NCI-H2081 treated with DMSO at 0.1 percent for 48 hours (cell line): ENCODE measurements at regions not wholly inside any gene's neighbourhood (a gene's known extent, or its start where the extent isn't known, plus 50 kb on each side); places are given as distances from the start of the nearest gene placed in this dataset.

Source experiments
- DNase-seq: peaks from one replicate; lab custom pipeline; 2025; lab: John Stamatoyannopoulos, UW

DNA sequence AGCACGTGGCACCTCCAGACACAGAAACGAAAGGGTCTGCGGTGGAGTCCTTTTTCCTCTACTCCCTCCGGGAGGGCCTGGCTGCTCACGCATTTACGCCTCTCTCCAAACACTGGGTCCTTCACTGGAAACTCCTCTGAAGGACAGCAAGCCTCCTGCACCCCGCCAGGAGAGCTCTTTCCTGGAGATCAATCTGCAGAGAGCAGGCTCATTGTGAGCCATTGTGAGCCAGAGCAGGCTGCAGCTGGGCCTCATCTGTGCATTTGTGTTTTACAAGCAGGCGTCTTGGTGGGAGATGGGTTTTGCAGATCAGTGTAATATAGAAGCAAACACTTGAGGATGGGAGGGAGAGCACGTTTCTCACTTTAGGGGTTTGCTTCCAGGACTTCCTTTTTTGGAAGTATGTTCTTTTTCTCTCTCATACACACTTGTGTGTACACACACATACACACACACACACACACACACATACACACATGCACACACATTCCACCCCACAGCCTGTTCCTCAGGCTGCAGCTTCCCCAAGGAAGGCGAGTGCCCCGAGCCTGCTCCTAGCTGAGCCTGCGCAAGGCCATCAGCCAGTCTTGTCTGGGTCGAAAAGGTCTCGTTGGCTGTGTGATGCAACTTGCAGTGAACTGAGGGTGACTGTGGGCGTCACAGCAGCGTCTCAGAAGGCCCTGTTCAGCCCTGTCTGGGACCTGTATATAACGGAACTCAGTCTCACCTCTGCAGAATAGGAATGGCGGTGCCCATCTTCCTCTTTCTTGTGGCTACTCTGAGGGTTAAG, 163.5 kb downstream of the GLI2 start:
- DNase-seq, result no peak

DNA sequence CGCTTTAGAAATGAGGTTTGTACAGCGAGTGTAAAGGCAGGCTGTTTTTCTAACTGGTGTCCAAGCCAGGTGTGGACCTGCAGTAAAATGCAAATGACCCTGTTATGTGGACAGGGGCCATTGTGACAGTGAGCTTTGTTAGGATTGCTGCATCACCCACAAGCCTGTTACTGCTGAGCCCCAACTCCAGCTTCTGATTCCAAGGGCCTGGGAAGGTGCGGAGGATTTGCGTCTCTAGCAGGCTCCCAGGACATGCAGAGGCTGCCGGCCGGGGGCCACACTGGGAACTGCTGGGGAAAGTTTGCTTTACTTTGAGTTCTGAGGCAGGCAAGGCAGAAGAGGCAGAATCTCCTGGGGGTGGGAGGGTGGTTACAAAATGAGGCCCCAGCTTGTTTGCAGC, 164.1 kb downstream of the GLI2 start:
- DNase-seq, result no peak

DNA sequence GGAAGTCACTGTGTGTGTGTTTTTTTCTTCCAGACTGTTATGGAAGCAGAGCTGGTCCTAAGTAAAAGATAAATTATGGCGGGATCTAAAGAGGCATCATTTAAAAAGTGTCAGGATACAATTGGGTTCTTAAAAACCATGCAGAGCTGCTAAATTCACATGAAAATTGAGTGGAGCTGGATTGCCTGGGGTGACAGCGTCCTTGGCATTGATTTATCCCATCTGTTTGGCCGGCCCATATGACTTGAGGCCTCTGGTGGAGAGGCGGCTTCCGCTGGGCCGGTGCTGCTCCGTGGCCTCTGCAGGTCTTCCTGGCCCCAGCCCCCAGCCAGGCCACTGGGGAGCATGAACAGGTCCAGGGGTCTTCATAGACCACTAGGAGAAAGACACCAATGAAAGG, 165.5 kb downstream of the GLI2 start:
- DNase-seq, result no peak

DNA sequence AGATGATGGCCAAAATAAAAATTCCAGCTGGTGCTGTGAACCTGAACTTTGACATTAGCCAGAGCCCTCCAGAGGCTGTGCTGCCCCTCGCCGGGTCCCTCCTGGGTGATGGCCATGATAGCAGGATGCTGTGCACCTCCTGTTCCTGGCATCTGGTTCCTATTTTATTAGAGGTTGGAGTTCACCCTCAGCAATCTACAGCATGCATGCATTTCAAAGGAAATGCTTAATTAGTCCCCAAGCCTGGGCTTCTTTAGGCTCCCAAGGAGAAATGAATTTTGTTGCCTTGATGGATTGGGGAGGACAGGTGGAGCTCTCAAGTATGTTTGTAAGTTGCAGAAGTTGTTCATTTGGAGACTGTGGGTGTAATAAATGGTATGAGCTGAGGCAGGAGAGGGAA, 166.9 kb downstream of the GLI2 start:
- DNase-seq, result no peak

DNA sequence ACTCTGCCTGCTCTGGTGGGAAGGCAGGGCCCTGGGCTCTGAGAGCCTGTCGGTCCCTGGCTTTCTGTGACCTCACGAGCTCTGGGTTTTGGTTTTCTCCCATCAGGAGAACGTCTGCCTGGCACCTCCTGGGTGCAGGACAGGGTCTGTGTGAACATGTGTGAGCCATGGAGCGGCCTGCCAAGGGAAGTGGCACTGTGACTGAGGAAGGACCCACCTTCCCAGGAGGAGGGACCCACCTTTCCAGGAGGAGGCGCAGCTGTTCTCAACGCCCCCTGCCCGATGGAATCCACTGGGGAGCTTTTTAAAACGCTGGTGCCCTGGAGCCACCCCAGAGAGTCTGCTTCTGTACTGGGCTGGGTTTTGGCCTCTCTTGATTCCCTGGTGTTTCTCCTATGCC, 168.7 kb downstream of the GLI2 start:
- DNase-seq, result no peak

DNA sequence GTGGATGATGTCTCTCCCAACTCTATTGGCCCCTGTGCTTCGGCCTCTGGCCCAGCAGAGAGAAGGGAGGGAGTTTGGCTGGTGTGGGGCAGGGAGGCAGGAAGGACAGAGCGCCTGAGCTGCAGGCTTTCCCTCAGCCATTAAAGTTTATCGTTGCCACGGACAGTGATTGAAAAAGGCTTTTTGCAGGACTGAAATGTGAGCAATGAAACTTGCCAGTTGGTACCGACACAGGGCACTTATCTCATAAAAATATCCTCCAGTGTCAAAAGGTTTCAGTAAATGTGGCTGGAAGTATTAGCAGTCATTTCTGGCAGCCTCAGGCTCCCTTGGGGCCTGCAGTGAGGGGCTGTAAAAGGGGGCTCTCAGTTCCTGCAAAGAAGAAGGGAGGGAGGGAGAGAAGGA, 169.2 kb downstream of the GLI2 start:
- no peak for DNase-seq

DNA sequence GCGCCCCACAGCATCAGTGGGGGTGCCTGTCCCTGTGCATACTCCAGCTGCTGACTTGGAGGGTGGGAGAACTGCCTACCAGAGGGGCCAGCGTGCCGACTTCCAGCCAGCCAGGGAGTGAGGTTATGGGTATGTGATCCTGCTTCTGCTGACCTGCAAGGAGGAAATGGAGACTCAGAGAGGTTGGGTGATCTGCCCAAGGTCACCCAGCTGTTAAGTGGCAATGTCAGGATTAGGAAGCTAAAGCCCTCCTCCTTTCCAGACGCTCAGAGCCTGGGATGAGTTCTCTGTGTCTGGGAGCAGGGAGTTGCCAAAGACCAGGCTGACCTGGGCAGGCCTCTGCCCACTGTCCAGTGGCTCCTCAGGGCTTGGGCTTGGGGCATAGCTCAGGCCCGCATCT, 169.6 kb downstream of the GLI2 start:
- no peak for DNase-seq

DNA sequence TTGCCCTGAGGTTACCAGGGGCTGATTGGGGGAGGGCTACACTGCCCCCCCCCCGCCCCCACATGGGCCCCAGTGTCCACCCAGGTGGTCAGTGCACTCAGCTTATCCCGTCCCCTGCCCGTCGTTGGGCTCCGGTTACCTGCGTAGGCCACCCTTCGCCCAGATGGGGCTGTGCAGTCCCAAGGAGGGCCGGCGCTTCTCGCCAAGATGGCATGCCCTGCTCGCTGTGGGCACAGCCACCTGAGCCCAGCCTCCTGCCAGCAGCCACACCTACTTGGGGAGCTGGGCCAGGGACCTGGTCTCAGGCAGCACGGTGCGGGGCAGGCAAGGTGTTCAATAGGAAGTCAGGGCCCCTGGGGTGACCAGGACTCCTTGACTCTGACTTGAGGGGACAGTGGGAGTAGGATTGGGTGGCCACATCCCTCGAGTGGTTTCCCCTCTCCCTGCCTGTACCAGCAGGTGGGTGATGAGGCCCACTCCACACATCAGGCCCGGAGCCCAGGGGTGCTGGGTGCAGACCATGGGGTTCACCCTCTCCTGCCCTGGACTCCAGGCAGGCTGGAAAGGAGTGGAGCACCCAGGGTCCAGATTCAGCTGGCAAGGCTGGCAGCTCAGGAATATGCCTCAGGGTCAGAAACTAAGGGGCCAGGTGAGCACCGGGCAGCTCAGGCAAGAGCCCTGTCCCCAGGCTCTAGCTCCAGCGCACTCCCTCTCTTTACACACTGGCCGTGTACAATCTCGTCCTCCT, 170.3 kb downstream of the GLI2 start:
- DNase-seq, result no peak

DNA sequence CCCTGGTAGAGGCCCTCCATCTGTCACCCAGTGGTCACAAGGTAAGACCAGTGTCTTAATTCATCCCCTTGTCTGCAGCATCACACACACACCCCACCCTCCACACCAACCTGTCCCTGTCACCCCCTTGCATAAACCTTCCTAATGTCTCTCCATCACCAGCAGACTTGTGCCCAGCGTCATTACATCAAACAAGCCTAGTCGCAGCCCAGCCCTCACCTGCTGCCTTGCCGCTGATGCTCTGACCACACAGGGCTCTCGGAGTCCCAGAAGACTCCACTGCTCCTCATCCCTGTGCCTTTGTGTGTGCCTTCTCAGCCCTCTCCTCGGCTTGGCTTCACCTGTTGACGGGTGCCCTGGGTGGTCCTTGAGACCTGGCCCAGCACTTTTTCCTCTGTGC, 171.2 kb downstream of the GLI2 start:
- DNase-seq, result no peak

DNA sequence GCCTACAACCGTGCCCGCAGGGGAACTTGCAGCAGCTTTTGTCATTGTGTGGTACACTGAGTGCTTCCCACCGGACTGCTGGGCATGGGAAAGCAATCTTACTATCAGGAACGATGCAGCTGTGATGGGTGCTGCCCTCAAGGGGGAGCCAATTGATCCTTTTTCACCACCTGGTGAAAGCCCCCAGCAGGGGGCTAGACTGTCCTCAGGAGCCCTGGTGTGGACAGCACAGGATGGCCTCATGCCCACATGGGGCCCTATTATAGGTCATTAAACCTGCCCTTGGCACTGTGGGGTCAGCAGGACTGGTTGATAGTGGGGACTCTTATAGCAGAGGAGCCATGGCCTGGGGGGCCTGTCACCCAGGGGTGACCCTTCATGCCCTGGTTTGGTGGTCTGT, 172.2 kb downstream of the GLI2 start:
- no peak for DNase-seq

DNA sequence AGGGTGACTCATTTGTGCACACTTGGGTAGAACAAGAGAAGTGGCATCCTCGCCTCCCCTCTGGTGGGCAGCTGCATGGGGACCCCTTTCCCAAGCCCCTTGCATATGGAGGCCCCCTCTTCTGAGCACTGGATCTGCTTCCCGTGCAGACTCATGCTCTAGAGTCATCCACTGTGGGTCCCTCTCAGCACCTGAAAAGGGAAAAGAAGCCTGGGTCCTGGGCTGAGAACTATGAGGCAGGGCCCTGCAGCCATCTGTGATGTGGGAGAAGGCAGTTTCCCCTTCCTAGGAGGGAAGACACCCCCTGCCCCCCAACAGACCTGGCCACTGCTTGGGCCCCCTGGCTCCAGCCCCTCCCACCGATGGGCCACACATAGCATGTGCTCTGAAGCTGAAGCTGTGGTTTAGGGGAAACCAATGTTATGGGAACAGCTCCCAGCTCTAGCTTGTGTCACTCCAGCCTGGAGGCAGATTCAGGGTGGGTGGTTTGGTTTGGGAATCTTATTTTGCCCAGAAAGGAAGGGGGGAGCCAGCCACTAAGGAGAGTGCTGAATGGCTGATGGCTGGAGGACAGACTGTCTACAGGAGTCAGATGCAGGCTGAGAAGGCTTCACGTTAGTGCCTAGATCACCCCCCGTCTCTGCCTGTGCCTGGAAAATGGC, 172.8 kb downstream of the GLI2 start:
- DNase-seq, result no peak

DNA sequence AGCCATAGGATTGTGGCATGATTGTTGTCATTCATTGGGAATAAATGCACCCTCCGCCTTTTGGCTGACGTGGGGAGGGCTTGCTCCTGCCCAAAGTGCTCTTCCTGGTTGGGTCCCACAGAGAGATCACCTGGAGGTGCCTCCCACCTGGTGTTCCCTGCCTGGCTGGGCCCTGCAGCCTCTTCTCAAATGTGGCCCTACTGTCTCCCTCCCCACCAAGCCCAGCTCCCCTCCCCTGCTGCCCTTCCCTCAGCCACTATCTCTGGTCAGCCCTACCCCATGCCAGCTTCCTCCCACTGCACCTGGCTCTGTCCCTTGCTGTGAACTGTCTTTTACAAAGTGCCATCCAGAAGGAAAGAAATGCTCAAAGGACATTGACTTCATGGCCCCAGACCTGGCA, 173.4 kb downstream of the GLI2 start:
- no peak for DNase-seq

DNA sequence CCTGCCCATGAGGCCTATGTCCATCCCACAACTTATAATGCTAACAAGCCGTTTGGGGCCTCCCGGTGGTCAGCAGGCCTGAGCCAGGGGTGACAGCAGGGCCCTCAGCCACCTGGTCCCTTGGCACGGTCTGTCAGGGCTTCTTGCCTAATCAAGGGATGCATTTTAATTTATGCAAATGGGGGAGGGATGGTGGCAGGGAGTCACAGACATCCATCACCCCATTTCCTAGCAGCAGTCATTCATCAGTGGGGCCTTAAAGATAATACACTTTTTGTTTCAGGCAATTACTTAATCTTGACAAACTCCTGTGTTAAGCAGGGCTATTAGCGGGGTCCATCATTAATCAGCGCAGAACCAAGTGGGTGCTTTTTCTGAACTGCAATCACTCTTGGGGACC, 174.5 kb downstream of the GLI2 start:
- DNase-seq, result no peak

DNA sequence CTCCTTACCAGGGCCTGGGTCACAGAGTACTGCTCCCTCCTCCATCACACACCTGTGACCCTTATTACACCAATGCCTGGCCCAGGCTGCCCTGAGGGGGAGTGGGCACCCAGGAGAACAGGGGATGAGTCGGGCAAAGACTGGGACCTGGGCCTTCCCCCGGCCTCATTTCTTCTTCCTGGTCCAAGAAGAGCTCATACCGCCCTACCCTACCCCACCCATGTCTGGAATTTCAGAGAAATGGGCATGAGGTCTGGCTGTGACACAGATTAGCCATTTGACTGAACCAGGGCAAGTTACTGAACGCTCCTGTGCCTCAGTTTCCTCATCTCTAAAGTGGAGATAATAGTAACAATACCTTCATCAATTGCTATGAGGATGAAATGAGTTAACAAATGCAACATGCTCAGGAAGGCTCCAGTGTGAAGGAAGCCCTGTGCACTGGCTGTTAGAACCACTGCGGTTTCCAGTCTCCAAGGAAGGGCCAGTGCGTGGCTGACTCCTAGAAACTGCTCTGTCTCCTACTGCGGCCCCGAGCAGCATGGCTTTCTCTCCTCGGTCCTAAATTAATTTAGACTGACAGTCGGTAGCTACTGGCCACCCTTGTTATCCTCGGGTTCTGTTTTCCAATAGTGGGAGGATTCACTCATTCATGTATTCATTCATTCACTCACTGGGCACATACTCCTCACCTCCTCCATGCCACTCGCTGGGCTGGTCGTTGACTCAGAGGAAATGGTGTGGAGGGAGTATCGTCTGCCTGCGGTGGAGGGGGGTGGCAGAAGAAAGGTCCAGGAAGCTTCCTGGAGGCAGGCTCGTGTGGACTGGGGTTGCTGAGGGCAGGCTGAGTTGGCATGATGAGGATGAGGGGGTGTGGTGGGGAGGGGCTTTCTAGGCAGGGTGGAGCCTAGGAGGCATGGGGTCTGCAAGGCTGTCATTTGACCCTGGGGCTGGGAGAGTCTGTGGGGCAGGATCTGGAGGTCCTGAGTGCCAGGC, 175.6 kb downstream of the GLI2 start:
- DNase-seq, result no peak

DNA sequence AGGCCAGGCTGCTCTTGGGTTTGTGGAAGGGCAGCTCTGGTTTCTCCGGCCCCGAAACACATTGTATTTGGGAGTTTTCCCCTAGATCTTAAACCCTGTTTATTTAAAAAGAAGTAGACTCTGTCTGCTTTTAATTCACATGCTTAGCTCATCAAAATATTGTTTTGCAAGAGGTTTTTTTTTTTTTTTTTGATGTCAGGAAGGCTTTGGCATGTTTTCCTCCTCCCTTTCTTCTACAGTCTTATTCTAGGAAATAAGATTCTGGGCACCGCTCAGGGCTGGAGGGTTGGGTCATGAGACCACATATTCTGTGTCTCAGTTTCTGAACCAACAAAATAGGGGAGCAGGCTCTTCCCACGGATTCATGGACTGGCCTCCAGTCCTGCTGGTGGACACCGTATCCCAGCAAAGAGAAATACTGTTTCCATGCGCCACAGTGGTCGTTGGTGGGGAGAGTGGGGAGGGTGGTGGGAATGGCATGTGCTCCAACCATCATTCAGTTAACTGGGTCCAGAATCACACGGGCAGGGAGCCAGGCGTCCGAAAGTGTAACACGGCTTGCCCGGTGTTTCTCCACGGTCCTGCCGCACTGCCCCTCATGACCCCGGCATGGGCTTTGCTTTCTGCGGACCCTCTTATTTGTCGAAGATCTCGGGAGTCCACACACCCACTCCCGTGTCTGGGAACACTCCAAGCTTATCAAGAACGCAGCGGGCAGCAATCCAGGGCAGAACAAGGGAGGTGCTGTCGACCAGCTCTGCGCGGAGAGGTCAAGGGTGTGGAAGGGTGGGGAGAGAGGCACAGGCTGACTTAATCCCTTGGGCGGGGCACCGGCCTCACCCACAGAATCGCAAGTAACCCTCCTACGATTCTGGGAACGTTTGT, 176.7 kb downstream of the GLI2 start:
- no peak for DNase-seq

DNA sequence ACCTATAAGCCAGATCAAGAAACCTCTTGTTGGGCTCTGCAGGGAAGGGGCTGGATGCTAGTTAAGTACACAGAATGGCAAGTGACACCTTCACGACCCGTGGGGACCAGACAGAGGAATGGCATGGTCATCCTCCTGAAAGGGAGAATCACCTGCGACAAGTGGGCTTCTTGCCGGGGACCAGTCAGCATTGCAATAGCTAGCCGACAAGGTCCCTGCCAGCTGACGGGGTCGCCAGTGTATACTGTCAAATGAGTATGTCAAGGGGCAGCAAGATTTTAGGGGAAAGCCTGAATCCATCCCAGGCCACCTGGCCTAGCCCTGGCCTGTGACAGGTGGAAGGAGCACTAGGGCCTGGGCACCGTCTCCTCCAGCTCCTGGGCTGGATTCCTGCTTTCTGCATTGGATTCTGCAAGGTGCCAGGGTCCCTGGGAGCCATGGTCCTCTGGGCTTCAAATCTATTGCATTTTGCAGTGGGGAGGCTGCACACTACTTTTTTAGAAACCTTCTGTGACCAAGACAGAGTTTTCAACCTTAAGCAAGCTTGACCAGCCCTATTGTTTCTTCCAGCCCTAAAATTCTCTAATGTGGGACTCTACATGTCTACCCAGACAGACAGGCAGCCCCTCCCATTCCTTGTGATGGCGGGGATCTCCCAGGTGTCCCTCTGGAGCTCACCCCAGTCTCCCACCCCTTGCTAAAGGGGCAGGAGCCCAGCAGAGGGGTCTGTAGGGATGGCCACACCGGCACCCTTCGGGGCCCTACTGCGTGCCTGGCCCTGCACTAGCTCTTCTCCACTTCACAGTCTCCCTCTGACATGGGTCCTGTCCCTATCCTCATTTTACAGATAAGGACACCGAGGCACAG, 178.5 kb downstream of the GLI2 start:
- DNase-seq, result no peak

DNA sequence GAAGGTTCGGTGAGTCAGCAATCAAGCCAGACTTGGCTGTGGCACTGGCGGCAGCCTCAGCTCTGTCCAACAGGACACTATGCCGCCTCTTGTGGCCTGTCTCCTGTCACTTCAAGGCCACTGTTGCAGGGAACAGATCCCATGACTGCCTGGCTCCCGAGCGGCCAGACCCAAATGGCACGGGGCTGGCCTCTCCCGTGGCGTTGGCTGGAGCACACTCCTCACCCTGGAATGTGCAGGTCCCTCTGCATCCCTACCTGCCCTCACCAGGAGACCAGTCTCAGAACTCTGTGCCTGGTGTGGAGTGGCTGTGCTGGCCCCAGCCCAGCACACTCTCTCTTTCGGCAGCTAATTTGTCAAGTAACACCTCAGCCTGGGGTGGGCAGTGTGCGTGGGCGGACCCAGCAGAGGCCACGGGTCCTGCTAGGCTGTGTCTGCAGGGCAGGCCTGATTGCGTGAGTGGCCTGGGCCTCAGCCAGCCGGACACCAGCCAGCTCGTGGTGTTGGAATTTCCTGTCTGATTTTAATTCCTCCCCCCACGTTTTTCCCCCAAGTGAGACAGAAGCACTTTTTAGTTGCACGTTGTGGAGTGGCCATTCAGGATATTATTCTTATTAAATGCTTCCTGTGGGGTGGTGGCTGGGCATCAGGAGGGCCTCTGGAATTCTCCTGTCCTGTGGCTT, 179.3 kb downstream of the GLI2 start:
- no peak for DNase-seq

DNA sequence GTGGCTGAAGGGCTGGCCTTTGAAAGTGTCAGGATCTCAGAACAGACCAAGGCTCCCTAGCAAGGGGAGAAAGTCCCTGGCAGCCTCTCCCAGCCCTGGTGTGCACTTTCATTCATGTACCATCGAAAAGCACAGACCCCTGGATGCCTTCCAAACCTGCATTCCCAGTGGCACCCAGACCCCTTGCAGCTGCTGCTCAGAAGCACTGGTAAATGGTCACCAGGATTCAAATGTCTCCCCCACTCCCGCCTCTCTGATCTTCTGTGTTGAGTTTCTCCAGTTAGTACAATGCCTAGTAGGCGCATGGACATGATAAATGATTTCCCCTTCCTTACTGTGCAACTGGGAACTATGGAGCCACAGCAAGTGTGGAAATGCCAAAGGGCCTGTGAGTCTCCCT, 180.0 kb downstream of the GLI2 start:
- no peak for DNase-seq

DNA sequence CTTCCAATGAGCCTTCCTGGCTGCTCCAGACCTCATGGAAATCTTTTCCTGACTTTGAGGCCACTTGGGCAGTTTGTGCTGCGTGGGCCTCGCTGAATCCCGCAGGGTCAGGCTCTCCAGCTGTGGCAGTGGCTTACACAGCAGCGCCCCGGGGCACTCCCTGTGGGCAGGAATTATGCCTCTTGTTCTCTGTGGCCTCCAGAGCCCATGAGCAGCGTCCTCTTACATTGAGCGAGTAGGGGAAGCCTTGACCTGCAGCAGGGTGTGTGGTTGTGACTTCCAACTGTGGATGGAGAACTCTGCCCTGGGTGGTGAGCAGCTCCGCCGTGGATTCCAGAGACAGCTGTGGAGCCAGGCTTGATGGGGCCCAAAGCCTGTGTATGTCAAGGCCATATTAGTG, 180.8 kb downstream of the GLI2 start:
- no peak for DNase-seq
